Neural crest cell (in vitro differentiated cells): ENCODE measurements at regions not wholly inside any gene's neighbourhood (a gene's known extent, or its start where the extent isn't known, plus 50 kb on each side); places are given as distances from the start of the nearest gene placed in this dataset.

Experiments
- DNase-seq: peaks from one replicate; pipeline ENCODE4 v3.0.0; 2021; ENCODE audit warnings: low read depth, mixed read lengths, low spot score
- H3K27ac Mint-ChIP-seq: one replicate; pipeline ENCODE4 v1.8.0; 2021; ENCODE audit warnings: mild to moderate bottlenecking, mixed read lengths; ENCODE audit not compliant: unreplicated experiment
- H3K27me3 Mint-ChIP-seq: 2 replicates; pipeline ENCODE4 v1.8.0; 2021; ENCODE audit warnings: low read depth, mild to moderate bottlenecking, mixed read lengths
- H3K36me3 Mint-ChIP-seq: 2 replicates; pipeline ENCODE4 v1.8.0; 2021; ENCODE audit warnings: low read depth, mild to moderate bottlenecking, mixed read lengths
- H3K4me1 Mint-ChIP-seq: 2 replicates; pipeline ENCODE4 v1.8.0; 2021; ENCODE audit warnings: mixed read lengths
- H3K4me3 Mint-ChIP-seq: one replicate; pipeline ENCODE4 v1.8.0; 2021; ENCODE audit warnings: mild to moderate bottlenecking, mixed read lengths
- H3K9me3 Mint-ChIP-seq: 2 replicates; pipeline ENCODE4 v1.8.0; 2021; ENCODE audit warnings: mixed read lengths
- TF ChIP-seq, protein P1 (sequence below): fragments of 200-600 bp; sonication (generic); conservative IDR thresholded peaks from 2 replicates; pipeline ENCODE4 v1.5.0; 2021; ENCODE audit warnings: antibody characterized with exemption, mild to moderate bottlenecking

DNA sequence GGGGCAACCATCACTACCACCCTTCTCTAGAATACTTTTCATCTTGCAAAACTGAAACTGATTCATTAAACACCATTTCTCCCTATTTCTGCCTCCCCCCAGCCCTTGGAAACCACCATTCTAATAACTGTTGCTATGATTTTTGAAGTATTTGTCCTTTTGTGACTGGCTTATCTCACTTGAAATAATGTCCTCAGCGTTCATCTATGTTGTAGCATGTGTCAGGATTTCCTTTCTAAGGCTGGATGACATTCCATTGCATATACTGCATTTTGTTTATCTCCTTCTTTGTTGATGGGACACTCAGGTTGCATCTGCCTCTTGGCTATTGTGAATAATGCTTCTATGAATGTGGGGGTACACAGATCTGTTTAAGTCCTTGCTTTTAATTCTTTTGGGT lies 327.6 kb upstream of the ZNF32 start:
- H3K4me1 Mint-ChIP-seq, result peaks cover 6% of the 10 kb centered on the region
- no peaks in the 10 kb centered on the region for H3K9me3 Mint-ChIP-seq
- TF ChIP-seq, protein P1, sequence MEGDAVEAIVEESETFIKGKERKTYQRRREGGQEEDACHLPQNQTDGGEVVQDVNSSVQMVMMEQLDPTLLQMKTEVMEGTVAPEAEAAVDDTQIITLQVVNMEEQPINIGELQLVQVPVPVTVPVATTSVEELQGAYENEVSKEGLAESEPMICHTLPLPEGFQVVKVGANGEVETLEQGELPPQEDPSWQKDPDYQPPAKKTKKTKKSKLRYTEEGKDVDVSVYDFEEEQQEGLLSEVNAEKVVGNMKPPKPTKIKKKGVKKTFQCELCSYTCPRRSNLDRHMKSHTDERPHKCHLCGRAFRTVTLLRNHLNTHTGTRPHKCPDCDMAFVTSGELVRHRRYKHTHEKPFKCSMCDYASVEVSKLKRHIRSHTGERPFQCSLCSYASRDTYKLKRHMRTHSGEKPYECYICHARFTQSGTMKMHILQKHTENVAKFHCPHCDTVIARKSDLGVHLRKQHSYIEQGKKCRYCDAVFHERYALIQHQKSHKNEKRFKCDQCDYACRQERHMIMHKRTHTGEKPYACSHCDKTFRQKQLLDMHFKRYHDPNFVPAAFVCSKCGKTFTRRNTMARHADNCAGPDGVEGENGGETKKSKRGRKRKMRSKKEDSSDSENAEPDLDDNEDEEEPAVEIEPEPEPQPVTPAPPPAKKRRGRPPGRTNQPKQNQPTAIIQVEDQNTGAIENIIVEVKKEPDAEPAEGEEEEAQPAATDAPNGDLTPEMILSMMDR, result no peak
- no peak overlapping the region for H3K4me3 Mint-ChIP-seq
- no peaks in the 10 kb centered on the region for H3K36me3 Mint-ChIP-seq
- H3K27ac Mint-ChIP-seq, result no peak overlapping the region
- DNase-seq, result no peak
- no peaks in the 10 kb centered on the region for H3K27me3 Mint-ChIP-seq

DNA sequence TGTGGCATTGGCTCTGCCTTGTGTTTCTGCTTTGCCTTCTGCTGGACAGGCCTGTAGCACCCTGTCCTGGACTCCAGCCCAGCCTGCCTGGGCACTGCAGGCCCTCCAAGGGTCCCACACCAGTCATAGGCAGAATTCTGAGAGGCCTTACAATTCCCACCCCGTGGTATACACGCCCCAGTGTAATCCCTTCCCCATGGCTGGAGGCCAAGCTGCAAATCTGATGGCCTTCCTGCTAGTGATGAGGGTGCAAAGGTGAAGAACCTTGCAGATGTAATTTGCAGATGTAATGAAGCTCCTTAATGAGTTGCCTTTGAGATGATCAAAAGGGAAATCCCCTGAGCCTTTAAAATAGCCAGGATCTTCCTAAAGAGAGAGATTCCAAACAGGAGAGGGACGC lies 325.1 kb upstream of the ZNF32 start:
- Mint-ChIP-seq H3K27ac (peak overlapping the region; percentile 50), H3K4me1 (no peaks in the 10 kb centered on the region), H3K9me3 (no peaks in the 10 kb centered on the region), H3K4me3 (no peak overlapping the region), H3K36me3 (no peaks in the 10 kb centered on the region), H3K27me3 (peaks cover 3% of the 10 kb centered on the region)
- TF ChIP-seq, protein P1, result no peak
- no peak for DNase-seq

DNA sequence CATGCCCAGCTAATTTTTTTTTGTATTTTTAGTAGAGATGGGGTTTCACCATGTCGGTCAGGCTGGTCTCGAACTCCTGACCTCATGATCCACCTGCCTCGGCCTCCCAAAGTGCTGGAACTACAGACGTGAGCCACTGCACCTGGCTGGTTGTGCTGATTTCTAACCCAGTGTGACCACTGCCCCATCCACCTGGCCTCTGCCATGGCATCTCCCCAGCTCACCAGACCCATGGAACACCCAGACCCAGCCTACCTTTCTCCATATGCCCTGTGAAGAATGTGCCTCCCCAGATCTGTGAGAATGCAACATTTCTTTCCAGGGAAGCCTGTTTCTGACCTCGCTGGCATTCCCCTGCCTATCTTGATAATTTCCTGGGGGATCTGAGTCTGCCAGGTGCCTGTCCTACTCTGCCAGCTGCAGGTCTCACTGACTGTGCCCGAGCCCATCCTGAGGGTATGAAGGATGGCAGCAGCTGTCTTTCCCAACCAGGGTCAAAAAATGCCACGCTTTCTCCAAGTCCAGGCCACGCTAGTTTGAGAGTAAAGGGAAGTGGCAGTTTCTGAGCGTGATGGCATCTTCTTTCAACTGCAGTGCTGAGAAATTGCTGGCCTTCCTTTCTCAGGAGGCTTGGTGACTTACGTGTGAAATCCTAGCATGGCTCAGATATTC lies 324.4 kb upstream of the ZNF32 start:
- Mint-ChIP-seq H3K4me1 (no peaks in the 10 kb centered on the region), H3K36me3 (no peaks in the 10 kb centered on the region), H3K27me3 (peaks cover 3% of the 10 kb centered on the region), H3K4me3 (no peak overlapping the region), H3K9me3 (no peaks in the 10 kb centered on the region), H3K27ac (no peak overlapping the region)
- no peak for DNase-seq
- TF ChIP-seq, protein P1, result no peak

DNA sequence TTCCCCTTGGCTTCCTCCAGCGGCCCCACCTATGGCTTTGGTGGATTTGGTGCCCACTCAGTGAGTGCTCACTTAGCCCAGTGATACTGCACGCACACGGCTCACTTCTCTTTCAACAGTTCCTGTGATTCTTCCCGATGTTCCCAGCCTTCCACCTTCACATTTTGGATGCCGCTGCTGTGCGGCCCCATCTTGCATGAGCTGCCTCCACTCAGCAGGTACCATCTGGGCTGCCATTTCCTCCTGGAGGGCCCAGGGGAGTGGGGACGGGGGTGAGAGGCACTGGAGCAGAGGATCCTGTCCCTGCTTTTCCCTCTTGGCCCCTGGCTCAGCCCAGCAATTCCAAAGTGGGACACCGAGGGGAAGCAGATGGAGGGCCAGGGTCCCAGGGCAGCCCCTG lies 323.3 kb upstream of the ZNF32 start:
- no peak overlapping the region for H3K4me3 Mint-ChIP-seq
- H3K36me3 Mint-ChIP-seq, result no peaks in the 10 kb centered on the region
- H3K4me1 Mint-ChIP-seq, result no peaks in the 10 kb centered on the region
- peaks cover 3% of the 10 kb centered on the region for H3K27me3 Mint-ChIP-seq
- no peak overlapping the region for H3K27ac Mint-ChIP-seq
- TF ChIP-seq, protein P1, result no peak
- no peaks in the 10 kb centered on the region for H3K9me3 Mint-ChIP-seq
- DNase-seq, result no peak

DNA sequence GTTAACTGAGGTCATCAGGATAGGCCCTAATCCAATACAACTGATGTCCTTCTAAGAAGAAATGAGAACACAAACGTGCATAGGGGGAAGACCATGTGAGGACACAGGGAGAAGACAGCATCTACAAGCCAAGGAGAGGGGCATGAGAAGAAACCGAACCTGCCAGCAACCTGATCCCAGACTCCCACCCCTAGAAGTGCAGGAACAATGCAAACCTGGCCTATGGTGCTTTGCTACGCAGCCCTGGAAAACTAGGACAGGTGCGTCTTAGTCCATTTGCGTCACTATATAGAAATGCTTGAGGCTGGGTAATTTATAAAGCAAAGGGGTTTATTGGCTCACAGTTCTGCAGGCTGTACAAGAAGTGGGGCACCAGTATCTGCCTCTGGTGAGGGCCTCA lies 322.6 kb upstream of the ZNF32 start:
- Mint-ChIP-seq H3K4me3 (no peak overlapping the region), H3K36me3 (no peaks in the 10 kb centered on the region), H3K27me3 (peaks cover 3% of the 10 kb centered on the region), H3K4me1 (no peaks in the 10 kb centered on the region), H3K9me3 (no peaks in the 10 kb centered on the region), H3K27ac (no peak overlapping the region)
- DNase-seq, result no peak
- TF ChIP-seq, protein P1, result no peak
